ENCODE measurements at regions not wholly inside any gene's neighbourhood (a gene's known extent, or its start where the extent isn't known, plus 50 kb on each side); places are given as distances from the start of the nearest gene placed in this dataset.

DNA sequence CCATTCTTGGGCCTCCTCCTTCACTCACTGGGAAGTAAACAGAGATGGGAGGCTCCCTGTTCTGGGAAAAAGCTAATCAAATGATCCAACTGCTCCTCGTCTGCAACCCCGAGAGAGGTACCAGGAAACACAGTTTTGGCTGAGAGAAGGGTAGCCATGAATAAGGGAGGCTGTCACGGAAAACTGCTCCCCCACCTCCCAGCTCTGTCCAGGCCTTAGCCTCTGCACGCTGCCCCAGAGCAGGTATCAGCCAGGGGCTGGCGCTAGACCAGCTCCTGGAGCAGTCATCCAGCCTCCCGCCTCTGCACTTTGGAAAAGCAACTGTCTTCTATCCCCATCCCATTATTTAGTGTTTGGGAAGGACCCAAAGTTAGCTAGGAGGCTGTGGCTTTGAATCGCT, 266.1 kb downstream of the NDUFS4 start:
- no peak overlapping the region for H2BK120ac ChIP-seq (ENCODE audit: low read depth, low read length)
- no peak overlapping the region for H3K27ac ChIP-seq (replicated peaks; ENCODE audit: low read length)
- no peaks in the 10 kb centered on the region for H3K27me3 ChIP-seq (ENCODE audit: control insufficient read depth in 3 of 3, insufficient read depth in 3 of 3, low read depth in 1 of 3, low read length in 3 of 3)
- H3K4me2 ChIP-seq (ENCODE audit: insufficient read depth, low read length, poor library complexity, severe bottlenecking) = no peak overlapping the region
- H3K23ac ChIP-seq (ENCODE audit: low read depth, low read length, poor library complexity) = no peak overlapping the region
- no peak overlapping the region for H3K4me3 ChIP-seq (ENCODE audit: low read length in 2 of 2)
- no peak for DNase-seq (ENCODE audit: low spot score)
- H3K36me3 ChIP-seq (replicated peaks in 1 of 2; ENCODE audit: control insufficient read depth in 2 of 2, insufficient read depth in 2 of 2, low read length in 2 of 2) = no peaks in the 10 kb centered on the region
- peaks cover 0 to 3% of the 10 kb centered on the region in 2 donors for H3K4me1 ChIP-seq (ENCODE audit: control insufficient read depth in 2 of 2, insufficient read depth in 1 of 2, low read depth in 1 of 2, low read length in 2 of 2)
- no peaks in the 10 kb centered on the region for H3K9me3 ChIP-seq (replicated peaks in 1 of 2; ENCODE audit: control insufficient read depth in 2 of 2, insufficient read depth in 1 of 2, low read depth in 1 of 2, low read length in 2 of 2)
- H4K91ac ChIP-seq (ENCODE audit: low read depth, low read length, poor library complexity) = no peak overlapping the region
- H4K8ac ChIP-seq (ENCODE audit: low read depth, low read length) = no peak overlapping the region
- H2BK15ac ChIP-seq (ENCODE audit: low read length) = no peak overlapping the region
- no peak overlapping the region for H2BK5ac ChIP-seq (ENCODE audit: low read length)
- H3K18ac ChIP-seq (ENCODE audit: low read length) = no peak overlapping the region
- H3K9ac ChIP-seq (ENCODE audit: low read depth, low read length, poor library complexity) = no peak overlapping the region
- no peak overlapping the region for H3K4ac ChIP-seq (ENCODE audit: low read length)
- WGBS, 2 donors (ENCODE audit: extremely low coverage in 2 of 2, insufficient read length in 2 of 2, insufficient replicate concordance in 1 of 2) = no CpG with 5 or more reads among the region's 7 CpGs
- H3K79me1 ChIP-seq (ENCODE audit: low read depth, low read length) = no peaks in the 10 kb centered on the region
- H2AFZ ChIP-seq (ENCODE audit: low read length) = no peak overlapping the region
- H3K14ac ChIP-seq (ENCODE audit: low read length) = no peak overlapping the region
- H2AK5ac ChIP-seq (ENCODE audit: low read depth, low read length) = no peak overlapping the region
- no peak overlapping the region for H2BK12ac ChIP-seq (ENCODE audit: low read length)

DNA sequence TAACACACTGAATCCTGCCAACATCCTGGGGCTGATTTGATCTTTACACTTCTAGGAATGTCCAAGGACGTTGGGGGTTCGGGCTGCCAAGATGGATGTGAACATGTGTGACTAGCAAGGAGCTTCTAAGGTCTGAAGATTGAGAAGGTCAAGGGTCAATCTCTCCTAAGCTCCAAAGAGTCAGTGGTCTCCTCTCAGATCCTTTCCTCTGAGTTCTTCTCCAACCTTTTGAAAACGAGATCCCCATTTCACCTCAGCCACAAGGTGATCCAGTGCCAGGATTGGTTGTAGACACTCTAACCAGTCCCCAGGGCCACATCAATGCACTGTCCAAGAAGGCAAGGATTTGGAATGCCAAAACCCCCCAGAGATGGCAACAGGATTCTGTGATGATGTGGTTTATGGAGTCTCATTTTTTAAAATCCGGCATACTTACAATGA, 266.8 kb downstream of the NDUFS4 start:
- H3K23ac ChIP-seq (ENCODE audit: low read depth, low read length, poor library complexity) = no peak overlapping the region
- H2BK12ac ChIP-seq (ENCODE audit: low read length) = no peak overlapping the region
- no peak overlapping the region for H3K4ac ChIP-seq (ENCODE audit: low read length)
- no CpG with 5 or more reads among the region's 4 CpGs for WGBS, 2 donors (ENCODE audit: extremely low coverage in 2 of 2, insufficient read length in 2 of 2, insufficient replicate concordance in 1 of 2)
- H2AFZ ChIP-seq (ENCODE audit: low read length) = no peak overlapping the region
- H4K8ac ChIP-seq (ENCODE audit: low read depth, low read length) = no peak overlapping the region
- no peak overlapping the region for H2BK15ac ChIP-seq (ENCODE audit: low read length)
- peaks cover 0 to 3% of the 10 kb centered on the region in 2 donors for H3K4me1 ChIP-seq (ENCODE audit: control insufficient read depth in 2 of 2, insufficient read depth in 1 of 2, low read depth in 1 of 2, low read length in 2 of 2)
- H2BK5ac ChIP-seq (ENCODE audit: low read length) = no peak overlapping the region
- no peak overlapping the region for H3K4me2 ChIP-seq (ENCODE audit: insufficient read depth, low read length, poor library complexity, severe bottlenecking)
- H4K91ac ChIP-seq (ENCODE audit: low read depth, low read length, poor library complexity) = no peak overlapping the region
- H2AK5ac ChIP-seq (ENCODE audit: low read depth, low read length) = no peak overlapping the region
- H3K27ac ChIP-seq (replicated peaks; ENCODE audit: low read length) = no peak overlapping the region
- no peaks in the 10 kb centered on the region for H3K9me3 ChIP-seq (replicated peaks in 1 of 2; ENCODE audit: control insufficient read depth in 2 of 2, insufficient read depth in 1 of 2, low read depth in 1 of 2, low read length in 2 of 2)
- H3K14ac ChIP-seq (ENCODE audit: low read length) = no peak overlapping the region
- DNase-seq (ENCODE audit: low spot score) = no peak
- no peaks in the 10 kb centered on the region for H3K36me3 ChIP-seq (replicated peaks in 1 of 2; ENCODE audit: control insufficient read depth in 2 of 2, insufficient read depth in 2 of 2, low read length in 2 of 2)
- no peak overlapping the region for H3K4me3 ChIP-seq (ENCODE audit: low read length in 2 of 2)
- H3K9ac ChIP-seq (ENCODE audit: low read depth, low read length, poor library complexity) = no peak overlapping the region
- H3K27me3 ChIP-seq (ENCODE audit: control insufficient read depth in 3 of 3, insufficient read depth in 3 of 3, low read depth in 1 of 3, low read length in 3 of 3) = no peaks in the 10 kb centered on the region
- H3K79me1 ChIP-seq (ENCODE audit: low read depth, low read length) = no peaks in the 10 kb centered on the region
- no peak overlapping the region for H2BK120ac ChIP-seq (ENCODE audit: low read depth, low read length)
- no peak overlapping the region for H3K18ac ChIP-seq (ENCODE audit: low read length)

DNA sequence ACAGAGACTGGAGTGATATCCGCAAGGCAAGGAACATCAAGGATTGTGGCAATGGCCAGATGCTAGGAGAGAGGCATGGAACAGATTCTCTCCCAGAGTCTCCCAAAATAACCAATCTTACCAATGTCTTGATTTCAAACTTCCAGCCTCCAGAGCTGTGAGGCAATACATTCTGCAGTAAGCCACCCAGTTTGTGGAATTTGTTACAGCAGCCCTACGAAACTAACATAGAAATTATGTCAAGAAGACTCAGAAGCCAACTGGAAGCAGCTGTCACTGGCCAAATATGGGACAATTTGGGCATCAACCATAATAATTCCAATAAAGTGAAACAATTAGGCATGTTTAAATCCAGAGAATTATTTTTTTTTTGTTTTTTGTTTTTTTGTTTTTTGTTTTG, 271.1 kb downstream of the NDUFS4 start:
- no peak for DNase-seq (ENCODE audit: low spot score)
- H3K4me3 ChIP-seq (ENCODE audit: low read length in 2 of 2) = no peak overlapping the region

More for the DNA sequence above, 271.1 kb downstream of the NDUFS4 start:
- no peaks in the 10 kb centered on the region for H3K79me1 ChIP-seq (ENCODE audit: low read depth, low read length)
- H3K23ac ChIP-seq (ENCODE audit: low read depth, low read length, poor library complexity) = no peak overlapping the region
- no peak overlapping the region for H2BK12ac ChIP-seq (ENCODE audit: low read length)
- no peak overlapping the region for H3K4ac ChIP-seq (ENCODE audit: low read length)
- WGBS, 2 donors (ENCODE audit: extremely low coverage in 2 of 2, insufficient read length in 2 of 2, insufficient replicate concordance in 1 of 2) = no CpG with 5 or more reads among the region's 2 CpGs
- H3K4me2 ChIP-seq (ENCODE audit: insufficient read depth, low read length, poor library complexity, severe bottlenecking) = no peak overlapping the region
- no peaks in the 10 kb centered on the region for H3K9me3 ChIP-seq (replicated peaks in 1 of 2; ENCODE audit: control insufficient read depth in 2 of 2, insufficient read depth in 1 of 2, low read depth in 1 of 2, low read length in 2 of 2)
- H4K8ac ChIP-seq (ENCODE audit: low read depth, low read length) = no peak overlapping the region
- H2BK120ac ChIP-seq (ENCODE audit: low read depth, low read length) = no peak overlapping the region
- no peak overlapping the region for H2BK15ac ChIP-seq (ENCODE audit: low read length)
- H3K9ac ChIP-seq (ENCODE audit: low read depth, low read length, poor library complexity) = no peak overlapping the region
- H3K4me1 ChIP-seq (ENCODE audit: control insufficient read depth in 2 of 2, insufficient read depth in 1 of 2, low read depth in 1 of 2, low read length in 2 of 2) = no peaks in the 10 kb centered on the region
- no peak overlapping the region for H2BK5ac ChIP-seq (ENCODE audit: low read length)
- H2AFZ ChIP-seq (ENCODE audit: low read length) = no peak overlapping the region
- no peaks in the 10 kb centered on the region for H3K36me3 ChIP-seq (replicated peaks in 1 of 2; ENCODE audit: control insufficient read depth in 2 of 2, insufficient read depth in 2 of 2, low read length in 2 of 2)
- H4K91ac ChIP-seq (ENCODE audit: low read depth, low read length, poor library complexity) = no peak overlapping the region
- no peak overlapping the region for H3K27ac ChIP-seq (replicated peaks; ENCODE audit: low read length)
- H3K18ac ChIP-seq (ENCODE audit: low read length) = no peak overlapping the region
- H2AK5ac ChIP-seq (ENCODE audit: low read depth, low read length) = no peak overlapping the region
- no peaks in the 10 kb centered on the region for H3K27me3 ChIP-seq (ENCODE audit: control insufficient read depth in 3 of 3, insufficient read depth in 3 of 3, low read depth in 1 of 3, low read length in 3 of 3)
- no peak overlapping the region for H3K14ac ChIP-seq (ENCODE audit: low read length)

All from neuronal stem cell (in vitro differentiated cells).